Muscle of leg (tissue), 3 donors: ENCODE measurements at regions not wholly inside any gene's neighbourhood (a gene's known extent, or its start where the extent isn't known, plus 50 kb on each side); places are given as distances from the start of the nearest gene placed in this dataset.
A peak's percentile ranks its signal among the peaks of the same experiment; 100 is the strongest.

Source experiments
- DNase-seq: peaks from one replicate; pipeline ENCODE4 v3.0.0; 2013
- H3K27ac ChIP-seq: one replicate; pipeline ENCODE4 v1.5.1; 2013; ENCODE audit warnings: mild to moderate bottlenecking, low read length, control low read depth
- H3K27me3 ChIP-seq: one replicate; pipeline ENCODE4 v1.6.1; 2013; ENCODE audit warnings: low read length; ENCODE audit not compliant: control insufficient read depth, insufficient read depth
- H3K36me3 ChIP-seq: one replicate; pipeline ENCODE4 v1.6.1; 2013; ENCODE audit warnings: low read length; ENCODE audit not compliant: control insufficient read depth, insufficient read depth
- H3K4me1 ChIP-seq: one replicate; pipeline ENCODE4 v1.6.1; 2013; ENCODE audit warnings: low read length; ENCODE audit not compliant: control insufficient read depth, insufficient read depth
- H3K4me3 ChIP-seq: one replicate; pipeline ENCODE4 v1.5.1; 2013; ENCODE audit warnings: low read length, control low read depth
- H3K9me3 ChIP-seq: replicated peaks from 2 replicates; pipeline ENCODE4 v1.6.1; 2013; ENCODE audit warnings: low read depth, low read length; ENCODE audit not compliant: control insufficient read depth
- WGBS: methylation state at CpG from one replicate; pipeline ENCODE4 v1.1.5; 2013; ENCODE audit warnings: missing lambda C conversion rate; ENCODE audit not compliant: insufficient coverage; 5-methylcytosine and 5-hydroxymethylcytosine counted together

DNA sequence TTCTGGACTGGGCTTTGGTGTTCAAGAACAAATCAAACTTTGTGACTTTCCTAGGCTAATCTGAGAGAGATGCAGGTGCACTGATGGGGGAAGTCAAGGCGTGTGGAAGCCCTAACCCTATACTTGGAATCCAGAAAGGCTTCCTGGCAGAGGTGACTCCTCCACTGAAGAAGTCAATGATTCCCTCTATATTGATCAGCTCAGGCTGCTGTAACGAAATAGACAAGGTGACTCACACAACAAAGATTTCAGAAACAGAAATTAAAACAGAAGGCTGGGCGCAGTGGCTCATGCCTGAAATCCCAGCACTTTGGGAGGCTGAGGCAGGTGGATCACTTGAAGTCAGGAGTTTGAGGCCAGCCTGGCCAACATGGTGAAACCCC lies 69.6 kb upstream of the GGTA1 start:
- WGBS: no CpG with 5 or more reads among the region's 3 CpGs
- Histone ChIP-seq H3K4me3 (no peak overlapping the region), H3K36me3 (no peaks in the 10 kb centered on the region), H3K27ac (peak overlapping the region; percentile 92), H3K9me3 (no peaks in the 10 kb centered on the region), H3K4me1 (peaks cover 49% of the 10 kb centered on the region), H3K27me3 (no peaks in the 10 kb centered on the region)
- DNase-seq: no peak

DNA sequence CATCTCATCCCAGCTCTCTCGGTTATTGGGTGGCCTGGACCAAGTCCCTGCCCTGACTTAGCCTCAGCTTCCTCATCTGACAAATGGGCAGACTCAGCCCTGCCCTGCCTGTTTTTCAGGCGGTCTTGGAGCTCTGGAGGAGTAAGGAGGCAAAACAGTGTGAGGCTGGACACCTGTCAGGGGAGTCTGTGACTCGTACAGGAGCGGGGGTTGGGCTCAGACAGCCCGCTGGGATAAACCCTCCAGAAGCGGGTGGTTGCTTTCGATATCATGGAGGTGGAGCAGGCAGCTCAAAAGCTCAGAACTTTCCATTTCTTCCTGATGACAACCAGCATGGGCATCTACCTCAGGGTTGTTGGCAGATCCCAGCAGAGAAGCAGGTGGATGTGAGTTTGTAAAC lies 72.9 kb upstream of the GGTA1 start:
- Histone ChIP-seq H3K9me3 (no peaks in the 10 kb centered on the region), H3K27ac (no peak overlapping the region), H3K36me3 (no peaks in the 10 kb centered on the region), H3K4me3 (no peak overlapping the region), H3K4me1 (peaks cover 56% of the 10 kb centered on the region), H3K27me3 (no peaks in the 10 kb centered on the region)
- no peak for DNase-seq
- 54% methylated on average over 4 of the region's 7 CpGs for WGBS

DNA sequence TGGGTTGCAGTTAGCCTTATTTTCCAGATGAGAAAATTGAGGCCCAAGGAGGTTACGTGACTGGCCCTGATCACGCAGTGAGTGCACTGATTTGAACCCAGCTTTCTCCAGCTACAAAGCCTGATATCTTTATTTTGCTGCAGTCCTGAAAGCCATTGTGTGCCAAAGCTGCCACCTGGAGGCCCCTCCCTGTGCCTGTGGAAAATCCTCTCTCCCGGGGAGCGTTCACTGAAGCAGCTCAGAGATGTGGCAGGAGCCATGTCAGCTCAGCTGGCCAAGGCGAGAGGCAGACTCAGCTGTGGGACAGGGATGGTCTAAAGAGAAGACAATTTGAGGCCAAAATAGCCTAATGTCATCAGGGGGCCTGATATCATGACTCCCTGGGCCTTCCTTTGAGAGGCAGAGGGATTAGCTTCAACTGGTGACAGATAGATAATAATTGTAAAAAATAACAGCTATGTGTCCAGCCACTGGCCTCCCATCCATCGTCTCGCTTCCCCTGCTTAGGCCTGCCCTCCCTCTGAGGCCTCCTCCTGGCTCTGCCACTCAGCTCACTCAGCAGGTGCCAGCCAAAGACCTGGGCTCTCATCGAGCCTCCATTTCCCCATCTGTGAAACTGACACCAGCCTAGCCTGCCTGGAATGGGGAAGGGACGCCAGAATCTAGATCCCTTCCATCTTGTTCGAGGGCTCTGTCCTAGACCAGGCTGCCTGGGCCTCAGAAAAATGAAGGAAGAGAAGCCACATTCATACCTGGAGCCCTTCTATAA lies 74.3 kb upstream of the GGTA1 start:
- WGBS: 80% methylated on average over 6 of the region's 10 CpGs
- H3K9me3 ChIP-seq: no peaks in the 10 kb centered on the region
- H3K36me3 ChIP-seq: no peaks in the 10 kb centered on the region
- H3K4me1 ChIP-seq: peaks cover 46% of the 10 kb centered on the region
- H3K4me3 ChIP-seq: no peak overlapping the region
- no peak for DNase-seq
- no peaks in the 10 kb centered on the region for H3K27me3 ChIP-seq
- H3K27ac ChIP-seq: no peak overlapping the region

DNA sequence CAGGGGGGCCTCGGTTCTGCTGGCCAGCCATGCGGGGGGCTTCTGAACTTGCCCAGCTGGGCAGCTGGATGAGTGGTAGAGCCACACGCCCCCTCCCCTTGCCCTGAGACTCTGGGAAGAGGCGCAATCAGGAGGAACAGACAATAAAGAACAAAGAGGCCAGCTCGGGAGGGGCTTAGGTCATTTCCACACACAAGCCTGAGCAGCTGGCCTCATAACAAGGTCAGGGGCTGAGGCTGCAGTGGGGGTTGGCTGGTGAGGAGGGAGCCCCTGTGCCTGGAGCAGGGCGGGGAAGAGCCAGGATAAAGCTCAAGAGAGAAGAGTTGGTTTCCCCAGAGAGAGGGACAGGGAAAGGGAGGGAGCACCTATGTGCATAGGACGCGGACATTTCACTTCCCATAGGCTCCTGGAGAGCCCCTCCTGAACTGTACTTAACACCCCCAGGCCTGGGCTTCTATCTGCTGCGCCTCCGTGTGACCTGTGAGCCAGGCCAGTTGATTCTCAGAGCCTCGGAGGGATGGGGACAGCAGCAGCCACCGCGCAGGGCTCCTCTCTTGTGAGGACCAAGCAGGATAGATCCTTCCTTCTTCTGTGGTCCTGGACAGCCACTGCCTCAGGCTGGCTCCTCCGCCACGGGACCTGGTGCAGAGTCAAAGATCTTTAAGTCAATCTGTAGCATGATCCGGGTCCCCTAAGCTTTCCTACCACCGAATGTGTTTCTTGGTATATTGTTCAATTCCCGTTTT lies 75.3 kb upstream of the GGTA1 start:
- Histone ChIP-seq H3K27ac (no peak overlapping the region), H3K4me1 (peaks cover 36% of the 10 kb centered on the region)

DNA sequence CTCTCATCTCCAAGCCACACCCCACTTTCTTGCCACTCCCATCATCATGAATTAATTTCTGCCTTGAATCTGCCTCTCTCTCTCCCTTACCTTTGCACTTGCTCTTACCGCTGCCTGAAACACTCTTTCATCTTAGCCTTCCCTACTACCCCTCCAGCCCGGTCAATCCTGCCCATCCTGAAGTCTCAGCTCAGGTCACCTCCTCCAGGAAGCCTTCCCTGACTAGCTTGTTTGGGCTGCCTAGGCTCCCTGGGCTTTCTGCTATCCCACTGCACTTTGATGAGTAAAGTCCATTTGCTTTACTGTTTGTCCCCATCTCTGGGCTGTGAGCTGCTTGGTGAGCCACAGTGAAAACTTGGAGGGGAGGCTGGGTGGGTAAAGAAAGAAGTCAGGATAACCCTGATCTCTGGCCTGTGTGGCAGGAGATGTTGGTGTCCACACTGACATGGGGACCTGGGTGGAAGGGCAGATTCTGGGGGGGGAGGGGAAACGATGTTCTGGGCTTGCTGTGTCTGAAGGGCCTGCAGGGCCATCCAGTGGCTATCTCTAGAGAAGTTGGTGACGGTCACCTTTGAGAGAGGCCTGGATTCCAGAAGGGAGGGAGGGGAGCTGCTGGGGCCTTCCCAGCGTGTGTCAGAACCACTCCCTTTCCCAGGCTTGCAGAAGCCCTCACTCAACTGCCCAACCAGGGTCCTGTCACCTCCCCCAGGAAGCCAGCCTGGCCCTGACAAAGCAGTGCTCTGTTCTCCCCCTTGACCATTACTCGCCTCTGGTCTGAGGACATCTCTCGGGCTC lies 75.0 kb upstream of the DAB2IP start:
- Histone ChIP-seq H3K27ac (no peak overlapping the region), H3K27me3 (peaks cover under 1% of the 10 kb centered on the region), H3K36me3 (no peaks in the 10 kb centered on the region), H3K9me3 (no peaks in the 10 kb centered on the region), H3K4me3 (no peak overlapping the region), H3K4me1 (peaks cover 40% of the 10 kb centered on the region)
- DNase-seq: no peak
- WGBS: 77% methylated on average over 5 of the region's 7 CpGs

More for the DNA sequence above, 75.3 kb upstream of the GGTA1 start:
- no peak overlapping the region for H3K4me3 ChIP-seq
- 58% methylated on average over 15 of the region's 18 CpGs for WGBS
- no peak for DNase-seq
- H3K9me3 ChIP-seq: no peaks in the 10 kb centered on the region
- H3K27me3 ChIP-seq: no peaks in the 10 kb centered on the region
- no peaks in the 10 kb centered on the region for H3K36me3 ChIP-seq

DNA sequence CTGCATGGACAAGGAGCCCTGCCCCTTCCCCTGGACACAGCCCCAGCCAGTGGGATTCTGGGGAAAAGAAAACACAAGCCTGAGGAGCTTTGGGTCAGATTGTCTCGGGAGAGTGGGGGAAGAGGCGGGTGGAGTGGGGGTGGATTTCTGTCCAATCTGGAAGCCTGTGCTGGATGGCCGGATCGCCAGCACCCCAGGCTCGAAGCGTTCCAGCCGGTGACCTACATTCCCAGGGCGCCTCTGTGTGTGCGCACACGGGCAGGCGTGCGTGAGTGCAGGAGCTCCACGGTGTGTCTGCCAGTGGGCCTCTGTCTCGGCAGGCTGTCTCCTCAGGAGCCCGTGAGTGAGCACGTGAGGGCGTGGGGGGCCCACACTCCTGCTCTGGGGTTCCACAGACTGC lies 74.3 kb upstream of the DAB2IP start:
- peaks cover 8% of the 10 kb centered on the region for H3K27me3 ChIP-seq
- H3K4me3 ChIP-seq: no peak overlapping the region
- 58% methylated on average over 17 of the region's 17 CpGs for WGBS
- H3K36me3 ChIP-seq: no peaks in the 10 kb centered on the region
- DNase-seq: no peak
- peaks cover 47% of the 10 kb centered on the region for H3K4me1 ChIP-seq
- H3K27ac ChIP-seq: no peak overlapping the region
- no peaks in the 10 kb centered on the region for H3K9me3 ChIP-seq

DNA sequence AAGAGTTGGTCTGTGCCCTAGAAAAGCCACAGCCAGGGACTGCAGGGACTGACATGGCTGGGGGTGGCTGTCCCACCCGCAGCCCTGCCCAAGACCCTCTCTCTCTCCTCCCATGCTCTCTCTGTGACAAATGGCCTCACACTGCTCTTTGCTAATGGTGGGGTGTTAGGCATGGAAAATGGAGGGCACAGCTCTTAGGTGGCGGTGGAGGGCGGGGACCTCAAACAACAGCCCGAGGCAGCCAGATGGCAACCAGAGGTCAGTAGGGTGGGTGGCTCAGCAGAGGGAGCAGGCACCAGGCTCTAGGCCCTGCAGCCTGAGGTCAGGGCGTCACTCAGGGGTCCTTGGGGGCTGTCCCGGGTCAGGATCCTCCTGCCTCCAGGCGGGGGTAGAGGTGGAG lies 73.9 kb upstream of the DAB2IP start:
- H3K4me1 ChIP-seq: peaks cover 49% of the 10 kb centered on the region
- no peak for DNase-seq
- H3K27ac ChIP-seq: no peak overlapping the region

DNA sequence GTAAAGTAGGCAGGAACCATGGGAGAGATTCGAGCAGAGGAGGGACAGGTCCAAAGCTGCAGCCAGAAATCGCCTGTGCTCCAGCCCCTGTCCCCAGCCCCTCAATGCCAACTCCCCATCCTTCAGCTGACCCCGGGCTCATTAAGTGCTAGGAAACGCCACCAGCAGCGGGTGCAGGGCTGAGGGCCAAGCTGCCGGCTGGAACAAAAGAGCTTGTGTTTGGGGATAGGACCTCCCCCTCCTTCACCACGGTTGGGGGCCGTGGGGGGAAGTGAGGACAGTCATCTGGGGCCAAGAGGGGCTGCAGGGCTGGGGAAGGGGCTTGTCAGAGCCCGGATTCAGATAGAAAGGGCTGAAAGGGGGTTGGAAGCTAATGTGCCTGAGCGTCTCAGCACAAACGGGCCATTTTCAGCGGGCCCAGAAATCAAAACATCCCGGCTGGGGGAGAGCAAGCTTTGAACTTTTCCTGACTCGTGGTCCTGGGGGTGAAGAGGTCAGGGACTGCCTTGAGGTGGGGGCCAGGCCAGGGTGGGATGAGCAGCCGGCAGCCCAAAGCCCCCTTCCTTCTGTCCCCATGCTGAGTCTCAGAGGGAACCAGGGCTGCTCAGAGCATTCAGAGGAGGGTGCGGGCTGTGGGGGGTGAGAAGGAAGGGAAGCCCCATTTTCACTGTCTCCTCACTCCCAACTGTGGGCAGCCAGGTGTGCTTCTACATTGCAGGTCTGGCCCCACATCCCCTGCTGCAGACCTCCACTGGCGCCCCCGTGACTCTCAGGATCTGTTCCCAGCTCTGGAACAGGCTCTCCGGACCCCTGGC lies 69.4 kb upstream of the DAB2IP start:
- no peaks in the 10 kb centered on the region for H3K9me3 ChIP-seq
- no peak overlapping the region for H3K4me3 ChIP-seq
- no peak overlapping the region for H3K27ac ChIP-seq
- WGBS: 42% methylated on average over 9 of the region's 19 CpGs
- peaks cover 10% of the 10 kb centered on the region for H3K27me3 ChIP-seq
- H3K36me3 ChIP-seq: no peaks in the 10 kb centered on the region
- DNase-seq: peak; percentile 43
- peaks cover 23% of the 10 kb centered on the region for H3K4me1 ChIP-seq

More for the DNA sequence above, 73.9 kb upstream of the DAB2IP start:
- Histone ChIP-seq H3K4me3 (no peak overlapping the region), H3K9me3 (no peaks in the 10 kb centered on the region), H3K36me3 (no peaks in the 10 kb centered on the region), H3K27me3 (peaks cover 8% of the 10 kb centered on the region)
- 70% methylated on average over 6 of the region's 7 CpGs for WGBS

DNA sequence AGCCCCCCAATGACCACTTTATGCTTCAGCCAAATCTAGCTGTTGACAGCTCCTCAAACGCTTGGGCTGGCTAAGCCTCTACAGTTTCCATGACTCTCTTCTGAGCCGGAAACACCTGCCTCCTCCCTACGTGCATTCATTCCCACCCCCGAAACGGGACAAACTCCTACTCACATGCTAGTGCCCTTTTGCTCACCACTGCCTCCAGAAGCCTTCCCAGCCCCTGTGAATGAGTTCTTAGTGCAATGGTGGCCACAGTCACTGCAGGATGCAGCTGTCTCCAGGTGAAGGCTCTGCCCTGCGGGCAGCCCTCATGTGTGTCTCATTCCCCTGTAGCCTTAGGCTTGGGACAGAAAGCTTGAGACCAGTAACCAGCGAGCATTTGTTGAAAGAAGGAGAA lies 68.8 kb upstream of the DAB2IP start:
- no peaks in the 10 kb centered on the region for H3K9me3 ChIP-seq
- H3K36me3 ChIP-seq: no peaks in the 10 kb centered on the region
- peaks cover 10% of the 10 kb centered on the region for H3K27me3 ChIP-seq
- WGBS: 63% methylated on average over 4 of the region's 7 CpGs
- no peak overlapping the region for H3K4me3 ChIP-seq
- peaks cover 18% of the 10 kb centered on the region for H3K4me1 ChIP-seq
- DNase-seq: no peak
- H3K27ac ChIP-seq: no peak overlapping the region
